ENCODE measurements at regions not wholly inside any gene's neighbourhood (a gene's known extent, or its start where the extent isn't known, plus 50 kb on each side); places are given as distances from the start of the nearest gene placed in this dataset.

DNA sequence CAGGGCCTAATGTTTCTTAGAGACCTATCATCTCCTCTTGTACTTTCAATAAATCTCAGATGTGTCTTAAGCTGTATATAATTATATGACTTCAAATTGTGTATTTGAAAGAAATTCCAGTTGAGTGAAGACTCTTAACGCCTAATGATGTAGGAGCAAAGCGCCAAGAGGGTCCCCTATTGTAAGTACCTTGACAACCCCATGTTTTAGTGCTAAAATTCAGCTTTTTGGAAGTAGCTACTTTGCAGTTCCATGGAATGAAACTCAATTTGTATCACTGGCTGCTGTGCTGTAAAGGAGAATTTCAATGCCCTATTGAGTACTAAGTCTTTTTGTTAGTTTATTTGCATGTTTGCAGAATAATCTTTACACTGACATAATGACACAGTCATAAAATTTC lies 1826.6 kb upstream of the AGA start:
- H3K27ac ChIP-seq, result no peak overlapping the region
- TF ChIP-seq, protein P1, sequence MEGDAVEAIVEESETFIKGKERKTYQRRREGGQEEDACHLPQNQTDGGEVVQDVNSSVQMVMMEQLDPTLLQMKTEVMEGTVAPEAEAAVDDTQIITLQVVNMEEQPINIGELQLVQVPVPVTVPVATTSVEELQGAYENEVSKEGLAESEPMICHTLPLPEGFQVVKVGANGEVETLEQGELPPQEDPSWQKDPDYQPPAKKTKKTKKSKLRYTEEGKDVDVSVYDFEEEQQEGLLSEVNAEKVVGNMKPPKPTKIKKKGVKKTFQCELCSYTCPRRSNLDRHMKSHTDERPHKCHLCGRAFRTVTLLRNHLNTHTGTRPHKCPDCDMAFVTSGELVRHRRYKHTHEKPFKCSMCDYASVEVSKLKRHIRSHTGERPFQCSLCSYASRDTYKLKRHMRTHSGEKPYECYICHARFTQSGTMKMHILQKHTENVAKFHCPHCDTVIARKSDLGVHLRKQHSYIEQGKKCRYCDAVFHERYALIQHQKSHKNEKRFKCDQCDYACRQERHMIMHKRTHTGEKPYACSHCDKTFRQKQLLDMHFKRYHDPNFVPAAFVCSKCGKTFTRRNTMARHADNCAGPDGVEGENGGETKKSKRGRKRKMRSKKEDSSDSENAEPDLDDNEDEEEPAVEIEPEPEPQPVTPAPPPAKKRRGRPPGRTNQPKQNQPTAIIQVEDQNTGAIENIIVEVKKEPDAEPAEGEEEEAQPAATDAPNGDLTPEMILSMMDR (IDR thresholded peaks at IDR 0.05), result no peak
- H3K27me3 ChIP-seq, result no peaks in the 10 kb centered on the region
- no peak for ATAC-seq
- DNase-seq, result no peak
- H3K4me1 ChIP-seq, result no peaks in the 10 kb centered on the region
- no peak overlapping the region for H3K4me3 ChIP-seq
- no peaks in the 10 kb centered on the region for H3K36me3 ChIP-seq
- peaks cover 10% of the 10 kb centered on the region for H3K9me3 ChIP-seq
- intact Hi-C loops (cut with DNase I), result no loop called here

DNA sequence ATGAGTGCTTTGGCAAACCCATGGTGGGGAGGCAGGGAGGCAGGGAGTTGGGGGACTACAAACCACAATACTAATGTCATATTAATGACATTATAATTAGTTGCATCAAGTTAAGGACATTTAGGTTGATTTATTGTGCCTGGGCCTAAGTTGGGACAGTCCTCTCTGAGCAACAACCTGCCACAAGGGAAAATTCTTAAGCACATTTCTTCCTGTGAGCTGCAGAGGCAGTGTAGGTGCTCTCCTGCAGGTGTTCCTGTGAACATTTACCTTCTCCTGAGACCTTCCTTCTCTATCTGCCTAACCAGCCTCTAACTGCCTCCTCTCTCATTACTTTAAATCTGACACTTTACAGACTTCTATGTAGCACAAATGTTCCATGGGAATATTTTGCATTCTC lies 1830.0 kb upstream of the AGA start:
- H3K4me3 ChIP-seq, result no peak overlapping the region
- DNase-seq (no peak), ATAC-seq (no peak)
- TF ChIP-seq, protein P1 (IDR thresholded peaks at IDR 0.05), result no peak
- intact Hi-C loops (cut with DNase I), result no loop called here
- H3K4me1 ChIP-seq, result no peaks in the 10 kb centered on the region
- H3K36me3 ChIP-seq, result no peaks in the 10 kb centered on the region
- no peaks in the 10 kb centered on the region for H3K27me3 ChIP-seq
- H3K27ac ChIP-seq, result no peak overlapping the region
- H3K9me3 ChIP-seq, result no peaks in the 10 kb centered on the region

DNA sequence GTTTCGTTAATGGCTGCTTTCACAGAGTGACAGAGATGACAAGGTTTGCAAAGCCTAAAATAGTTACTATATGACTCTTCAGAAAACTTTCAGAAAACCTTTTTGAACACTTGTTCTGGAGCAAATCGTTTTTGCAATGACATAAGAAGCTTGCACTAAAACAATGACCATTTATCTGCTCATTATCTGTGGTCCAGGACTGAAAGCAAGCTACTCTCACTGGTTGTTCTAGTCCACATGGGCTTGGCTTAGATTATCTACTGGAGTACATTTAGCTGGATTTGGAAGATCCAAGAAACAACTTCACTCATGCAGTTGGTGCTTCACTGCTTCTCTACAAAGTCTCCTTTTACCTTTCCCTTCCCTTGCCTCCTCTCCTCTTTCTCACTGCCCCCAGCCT lies 1836.4 kb upstream of the AGA start:
- DNase-seq, result no peak
- Histone ChIP-seq H3K27me3 (no peaks in the 10 kb centered on the region), H3K36me3 (no peaks in the 10 kb centered on the region), H3K27ac (no peak overlapping the region), H3K9me3 (no peaks in the 10 kb centered on the region), H3K4me3 (no peak overlapping the region), H3K4me1 (no peaks in the 10 kb centered on the region)
- TF ChIP-seq, protein P1 (IDR thresholded peaks at IDR 0.05), result no peak
- ATAC-seq, result no peak
- intact Hi-C loops (cut with DNase I), result no loop called here

DNA sequence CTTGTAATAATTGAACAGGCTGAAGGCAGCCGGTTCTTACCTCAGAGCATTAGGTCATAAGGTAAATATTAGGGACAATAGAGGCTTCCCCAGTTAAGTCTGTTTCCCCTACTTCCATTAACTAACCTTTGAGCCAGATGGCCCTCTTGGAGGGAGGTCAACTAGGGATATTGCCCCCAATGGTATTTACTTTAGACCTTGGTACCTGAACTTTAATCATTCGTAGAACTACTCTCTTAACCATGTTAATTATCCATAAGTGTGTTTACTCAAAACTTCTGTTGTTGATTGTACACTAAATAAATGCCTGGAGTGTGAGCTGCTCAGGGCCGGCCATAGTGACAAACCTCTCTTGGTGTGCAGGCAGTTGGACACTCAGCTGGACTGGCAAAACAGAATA lies 1843.5 kb upstream of the AGA start:
- ATAC-seq, result no peak
- DNase-seq, result no peak
- no peaks in the 10 kb centered on the region for H3K9me3 ChIP-seq
- H3K27me3 ChIP-seq, result no peaks in the 10 kb centered on the region
- H3K27ac ChIP-seq, result no peak overlapping the region
- no peaks in the 10 kb centered on the region for H3K36me3 ChIP-seq
- TF ChIP-seq, protein P1 (IDR thresholded peaks at IDR 0.05), result no peak
- H3K4me1 ChIP-seq, result no peaks in the 10 kb centered on the region
- H3K4me3 ChIP-seq, result no peak overlapping the region
- intact Hi-C loops (cut with DNase I), result no loop called here

DNA sequence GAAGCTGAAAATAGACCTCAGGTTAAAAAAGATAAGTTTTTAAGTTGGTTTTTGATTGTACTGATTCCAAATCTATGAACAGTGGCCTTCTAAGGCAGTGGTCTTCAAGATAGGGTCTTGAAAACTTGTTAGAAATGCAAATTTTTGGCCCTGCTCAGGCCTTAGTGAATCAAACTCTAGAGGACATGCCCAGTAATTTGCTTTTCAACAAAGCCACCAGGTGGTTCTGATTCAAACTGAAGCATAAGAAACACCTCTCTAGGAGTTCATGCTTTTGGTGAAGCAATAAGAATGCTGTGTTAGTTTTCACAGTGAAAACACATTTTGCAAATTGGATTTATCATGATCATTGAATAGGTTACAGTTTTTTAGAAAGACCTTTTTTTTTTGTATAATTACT lies 1849.4 kb upstream of the AGA start:
- ATAC-seq (no peak), DNase-seq (no peak)
- Histone ChIP-seq H3K4me1 (no peaks in the 10 kb centered on the region), H3K9me3 (no peaks in the 10 kb centered on the region), H3K27ac (no peak overlapping the region), H3K27me3 (no peaks in the 10 kb centered on the region), H3K36me3 (no peaks in the 10 kb centered on the region), H3K4me3 (no peak overlapping the region)
- TF ChIP-seq, protein P1 (IDR thresholded peaks at IDR 0.05), result no peak
- intact Hi-C loops (cut with DNase I), result no loop called here

DNA sequence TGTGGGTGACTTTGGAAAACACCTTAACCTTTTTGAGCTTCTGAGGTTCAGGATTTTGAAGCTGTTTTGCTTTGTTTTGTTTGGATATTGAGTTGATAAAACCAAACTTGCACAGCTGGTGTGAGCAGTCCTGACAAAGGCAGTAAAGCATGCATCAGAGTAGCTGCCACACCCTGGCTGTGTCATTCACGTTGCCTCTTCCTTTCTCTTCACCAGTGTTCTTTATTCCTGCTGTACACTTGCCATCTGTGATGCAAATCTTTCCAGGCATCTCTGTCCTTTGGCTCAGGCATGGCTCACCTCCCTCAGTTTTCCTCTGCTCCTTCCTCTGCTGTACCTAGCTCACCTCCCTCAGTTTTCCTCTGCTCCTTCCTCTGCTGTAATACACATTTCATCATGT lies 1850.2 kb upstream of the AGA start:
- Histone ChIP-seq H3K4me1 (no peaks in the 10 kb centered on the region), H3K27me3 (no peaks in the 10 kb centered on the region), H3K36me3 (no peaks in the 10 kb centered on the region), H3K4me3 (no peak overlapping the region), H3K27ac (no peak overlapping the region), H3K9me3 (no peaks in the 10 kb centered on the region)
- intact Hi-C loops (cut with DNase I), result no loop called here
- TF ChIP-seq, protein P1 (IDR thresholded peaks at IDR 0.05), result no peak
- DNase-seq (no peak), ATAC-seq (no peak)
